Ectodermal cell (in vitro differentiated cells): ENCODE measurements at regions not wholly inside any gene's neighbourhood (a gene's known extent, or its start where the extent isn't known, plus 50 kb on each side); places are given as distances from the start of the nearest gene placed in this dataset.
"Not testable (repeated sequence)": the region's sequence is repeated elsewhere in the genome, so short reads cannot be mapped to it uniquely, and the experiment has no call there.

ENCODE experiments used
- H3K27ac ChIP-seq: 2 replicates; pipeline ENCODE4 v1.7.0; 2013; ENCODE audit warnings: mild to moderate bottlenecking, low read depth, low read length; ENCODE audit not compliant: insufficient read depth, poor library complexity, severe bottlenecking
- H3K27me3 ChIP-seq: 2 replicates; pipeline ENCODE4 v1.7.0; 2013; ENCODE audit warnings: mild to moderate bottlenecking, low read length; ENCODE audit not compliant: insufficient read depth, control insufficient read depth, poor library complexity, severe bottlenecking
- H3K36me3 ChIP-seq: one replicate; pipeline ENCODE4 v1.7.0; 2013; ENCODE audit warnings: low read length; ENCODE audit not compliant: control insufficient read depth, insufficient read depth
- H3K4me1 ChIP-seq: one replicate; pipeline ENCODE4 v1.7.0; 2013; ENCODE audit warnings: low read length; ENCODE audit not compliant: control insufficient read depth, insufficient read depth
- H3K4me3 ChIP-seq: 2 replicates; pipeline ENCODE4 v1.7.0; 2013; ENCODE audit warnings: low read depth, low read length, control low read depth; ENCODE audit not compliant: insufficient read depth
- H3K9me3 ChIP-seq: 2 replicates; pipeline ENCODE4 v1.7.0; 2013; ENCODE audit warnings: mild to moderate bottlenecking, low read length, moderate library complexity; ENCODE audit not compliant: control insufficient read depth
- WGBS, 2 experiments: methylation state at CpG; one replicate each; pipeline ENCODE4 v1.1.7; 2013; ENCODE audit warnings: missing lambda C conversion rate in 2 of 2; 5-methylcytosine and 5-hydroxymethylcytosine counted together

DNA sequence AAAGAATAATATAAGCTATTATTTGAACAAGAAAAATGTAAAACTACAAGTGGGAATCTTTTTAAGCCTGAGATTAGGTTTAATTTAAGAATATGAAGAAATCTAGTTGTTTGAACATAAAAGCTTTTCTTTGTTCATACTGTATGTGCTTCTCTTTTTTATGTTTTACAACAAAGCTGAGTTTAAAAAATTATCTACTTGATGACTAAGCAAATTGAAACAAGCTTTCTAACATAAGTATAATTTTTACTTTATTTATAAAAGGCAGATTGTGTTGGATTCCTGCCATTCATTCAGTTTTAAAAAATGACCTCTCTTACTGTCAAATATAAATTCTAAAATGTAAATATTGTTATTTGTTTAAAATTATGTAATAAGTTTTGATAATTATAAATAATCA lies 958.2 kb downstream of the DNAJB9 start:
- Histone ChIP-seq H3K9me3 (no peaks in the 10 kb centered on the region), H3K36me3 (no peaks in the 10 kb centered on the region), H3K27me3 (no peaks in the 10 kb centered on the region), H3K4me3 (no peak overlapping the region), H3K27ac (no peak overlapping the region), H3K4me1 (no peaks in the 10 kb centered on the region)

GRCh38 chr7:109529712-109530111 lies 960.0 kb downstream of the DNAJB9 start:
- Histone ChIP-seq H3K4me1 (no peaks in the 10 kb centered on the region), H3K27me3 (no peaks in the 10 kb centered on the region), H3K36me3 (no peaks in the 10 kb centered on the region), H3K27ac (no peak overlapping the region), H3K9me3 (no peaks in the 10 kb centered on the region), H3K4me3 (no peak overlapping the region)
- WGBS, 2 experiments, result 90 to 92% methylated on average over 4 of the region's 4 CpGs

DNA sequence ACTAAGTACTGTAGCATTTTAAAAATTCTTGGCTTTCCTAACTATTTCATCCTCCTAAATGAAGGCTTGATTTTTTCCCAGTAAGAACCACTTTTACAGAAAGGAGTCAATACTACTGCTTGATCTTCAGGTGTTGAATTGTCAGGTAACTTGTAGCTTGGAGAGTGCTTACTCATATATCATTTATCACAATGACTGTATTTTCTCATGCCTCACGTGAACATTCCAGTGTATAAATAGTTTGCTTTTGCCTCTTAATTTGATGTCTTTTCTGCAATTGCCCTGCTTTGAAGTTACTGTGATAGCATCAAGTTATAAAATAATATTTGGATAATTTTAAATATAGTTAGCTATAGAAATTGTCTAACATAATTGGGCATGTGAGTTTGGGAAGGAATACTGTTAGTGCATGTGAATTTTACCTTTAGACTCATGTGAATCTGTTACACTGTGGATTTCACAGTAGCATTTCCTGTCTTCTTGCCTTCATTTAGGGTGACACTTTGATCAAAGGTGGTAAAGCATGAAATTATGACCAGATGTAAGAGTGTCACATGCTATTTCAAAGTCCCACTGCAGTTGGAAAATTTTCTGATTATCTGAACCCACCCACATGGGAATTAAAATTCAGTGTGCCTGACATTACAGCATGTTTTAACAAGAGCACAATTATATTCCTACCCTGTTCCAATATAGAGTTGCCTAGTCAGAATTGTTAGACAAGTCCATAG lies 962.8 kb downstream of the DNAJB9 start:
- no peaks in the 10 kb centered on the region for H3K9me3 ChIP-seq
- no peaks in the 10 kb centered on the region for H3K36me3 ChIP-seq
- H3K27ac ChIP-seq, result no peak overlapping the region
- no peak overlapping the region for H3K4me3 ChIP-seq
- no peaks in the 10 kb centered on the region for H3K27me3 ChIP-seq
- no peaks in the 10 kb centered on the region for H3K4me1 ChIP-seq
- 83% methylated on average over 1 of the region's 1 CpG; no CpG with 5 or more reads in 1 of the 2 experiments for WGBS, 2 experiments

DNA sequence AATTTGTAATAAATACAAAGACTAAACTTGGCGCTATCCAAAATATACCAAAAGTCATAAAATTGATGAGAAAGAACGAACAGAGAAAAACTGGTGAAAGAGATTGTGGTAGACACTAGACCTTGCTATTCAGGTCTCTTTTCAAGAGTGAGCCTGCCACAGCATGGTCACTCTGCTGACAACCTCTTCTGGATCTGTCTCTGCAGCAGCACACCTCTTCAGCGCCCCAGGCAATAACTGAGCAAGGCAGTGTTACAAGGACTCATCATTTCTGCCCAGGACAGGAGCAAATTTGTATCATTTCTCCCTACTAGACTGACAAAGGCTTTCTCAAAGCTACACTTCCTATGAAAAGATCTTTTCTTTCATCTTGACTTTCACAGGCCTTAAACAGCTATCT lies 976.0 kb downstream of the DNAJB9 start:
- no peaks in the 10 kb centered on the region for H3K4me1 ChIP-seq
- H3K36me3 ChIP-seq, result no peaks in the 10 kb centered on the region
- H3K4me3 ChIP-seq, result no peak overlapping the region
- no peaks in the 10 kb centered on the region for H3K9me3 ChIP-seq
- no peak overlapping the region for H3K27ac ChIP-seq
- H3K27me3 ChIP-seq, result no peaks in the 10 kb centered on the region
- WGBS, 2 experiments, result 83 to 84% methylated on average over 2 of the region's 3 CpGs

GRCh38 chr7:109549471-109550193 lies 980.0 kb downstream of the DNAJB9 start:
- H3K9me3 ChIP-seq, result no peaks in the 10 kb centered on the region
- 93 to 94% methylated on average over 6 of the region's 7 CpGs for WGBS, 2 experiments
- no peaks in the 10 kb centered on the region for H3K27me3 ChIP-seq
- no peak overlapping the region for H3K27ac ChIP-seq
- no peak overlapping the region for H3K4me3 ChIP-seq
- H3K36me3 ChIP-seq, result no peaks in the 10 kb centered on the region
- H3K4me1 ChIP-seq, result no peaks in the 10 kb centered on the region

DNA sequence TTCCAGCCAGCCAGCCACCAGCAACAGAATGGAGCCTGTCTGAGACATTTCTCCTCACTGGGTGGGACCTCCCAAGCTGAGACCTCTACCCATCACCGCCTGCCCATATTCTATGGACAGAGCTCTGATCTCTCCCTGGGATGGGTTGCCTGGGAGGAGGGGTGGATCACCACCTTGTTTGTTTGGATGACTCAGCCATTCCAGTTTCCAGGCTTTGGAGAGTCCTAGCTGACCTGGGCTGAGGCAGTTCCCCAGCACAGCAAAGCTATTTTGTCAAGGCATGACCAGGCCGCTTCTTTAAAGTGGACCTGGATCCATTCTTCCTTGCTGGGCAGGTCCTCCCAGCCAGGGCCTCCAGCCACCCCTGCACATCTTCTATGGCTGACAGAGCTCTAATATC lies 982.3 kb downstream of the DNAJB9 start:
- no peaks in the 10 kb centered on the region for H3K27me3 ChIP-seq
- no peak overlapping the region for H3K27ac ChIP-seq
- H3K4me3 ChIP-seq, result no peak overlapping the region
- no peaks in the 10 kb centered on the region for H3K4me1 ChIP-seq
- no peaks in the 10 kb centered on the region for H3K36me3 ChIP-seq
- 100% methylated on average over 2 of the region's 2 CpGs for WGBS, 2 experiments
- no peaks in the 10 kb centered on the region for H3K9me3 ChIP-seq

GRCh38 chr7:109577265-109577664 lies 1007.6 kb downstream of the DNAJB9 start:
- H3K36me3 ChIP-seq, result no peaks in the 10 kb centered on the region
- WGBS, 2 experiments, result 64 to 67% methylated on average over 3 of the region's 4 CpGs
- H3K4me3 ChIP-seq, result no peak overlapping the region
- H3K27ac ChIP-seq, result no peak overlapping the region
- peaks cover 8% of the 10 kb centered on the region for H3K4me1 ChIP-seq
- no peaks in the 10 kb centered on the region for H3K27me3 ChIP-seq
- H3K9me3 ChIP-seq, result no peaks in the 10 kb centered on the region

DNA sequence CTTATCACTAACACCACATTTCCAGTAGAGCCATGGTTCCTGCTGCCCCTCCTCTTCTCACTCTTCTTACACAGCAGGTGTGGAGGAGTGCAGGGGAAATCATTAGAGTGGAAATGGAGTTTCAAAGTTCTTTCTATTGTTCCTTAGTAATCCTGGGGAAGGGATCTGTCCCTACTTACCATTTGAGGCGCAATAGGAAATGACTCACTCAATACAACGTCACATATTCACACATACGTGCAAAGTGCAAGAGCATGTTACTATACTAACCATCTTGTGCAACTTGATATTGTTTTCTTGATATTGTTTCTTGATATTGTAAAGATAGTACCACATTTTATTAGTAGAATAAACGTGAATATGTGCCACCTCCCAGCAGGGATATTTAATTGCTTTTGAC lies 1010.2 kb downstream of the DNAJB9 start:
- WGBS, 2 experiments, result 94 to 96% methylated on average over 3 to 4 of the region's 4 CpGs
- H3K9me3 ChIP-seq, result no peaks in the 10 kb centered on the region
- no peaks in the 10 kb centered on the region for H3K36me3 ChIP-seq
- H3K4me1 ChIP-seq, result peaks cover 8% of the 10 kb centered on the region
- no peaks in the 10 kb centered on the region for H3K27me3 ChIP-seq
- H3K4me3 ChIP-seq, result no peak overlapping the region
- H3K27ac ChIP-seq, result no peak overlapping the region

- H3K36me3 ChIP-seq, result no peaks in the 10 kb centered on the region
- H3K4me3 ChIP-seq, result no peak overlapping the region
These were observed 1012.5 kb downstream of the DNAJB9 start for GRCh38 chr7:109582211-109582610.

GRCh38 chr7:109596948-109597347 lies 1027.3 kb downstream of the DNAJB9 start:
- not testable (repeated sequence) for H3K4me3 ChIP-seq, H3K9me3 ChIP-seq
- 70 to 73% methylated on average over 7 of the region's 9 CpGs for WGBS, 2 experiments

More at GRCh38 chr7:109582211-109582610, 1012.5 kb downstream of the DNAJB9 start:
- Histone ChIP-seq H3K27ac (no peak overlapping the region), H3K27me3 (no peaks in the 10 kb centered on the region), H3K4me1 (peaks cover 8% of the 10 kb centered on the region), H3K9me3 (no peaks in the 10 kb centered on the region)

More at GRCh38 chr7:109596948-109597347, 1027.3 kb downstream of the DNAJB9 start:
- H3K27me3 ChIP-seq, H3K36me3 ChIP-seq, H3K4me1 ChIP-seq, H3K27ac ChIP-seq: not testable (repeated sequence)
